Right lobe of liver (tissue), 4 donors: ENCODE measurements at regions not wholly inside any gene's neighbourhood (a gene's known extent, or its start where the extent isn't known, plus 50 kb on each side); places are given as distances from the start of the nearest gene placed in this dataset.
"Not testable (repeated sequence)": the region's sequence is repeated elsewhere in the genome, so short reads cannot be mapped to it uniquely, and the experiment has no call there.

Experiments
- CTCF ChIP-seq, 4 donors: fragments of 200-600 bp in 3 of 4; fragments of 450-650 bp in 1 of 4; IDR thresholded peaks; one replicate each; pipeline versions ENCODE4 v1.5.1 to v1.8.0; 2016 to 2022; ENCODE audit warnings: antibody characterized with exemption in 4 of 4, mild to moderate bottlenecking in 2 of 4
- POLR2A ChIP-seq: fragments of 450-650 bp; IDR thresholded peaks from one replicate; pipeline ENCODE4 v1.6.1; 2017; ENCODE audit warnings: antibody characterized with exemption, mild to moderate bottlenecking
- donor health status: DM: no; HTN: no; CAD: no.
- donor health status: DM: no; HTN: no; CAD: no.
- donor health status: DM: no; HTN: yes; CAD: no.

DNA sequence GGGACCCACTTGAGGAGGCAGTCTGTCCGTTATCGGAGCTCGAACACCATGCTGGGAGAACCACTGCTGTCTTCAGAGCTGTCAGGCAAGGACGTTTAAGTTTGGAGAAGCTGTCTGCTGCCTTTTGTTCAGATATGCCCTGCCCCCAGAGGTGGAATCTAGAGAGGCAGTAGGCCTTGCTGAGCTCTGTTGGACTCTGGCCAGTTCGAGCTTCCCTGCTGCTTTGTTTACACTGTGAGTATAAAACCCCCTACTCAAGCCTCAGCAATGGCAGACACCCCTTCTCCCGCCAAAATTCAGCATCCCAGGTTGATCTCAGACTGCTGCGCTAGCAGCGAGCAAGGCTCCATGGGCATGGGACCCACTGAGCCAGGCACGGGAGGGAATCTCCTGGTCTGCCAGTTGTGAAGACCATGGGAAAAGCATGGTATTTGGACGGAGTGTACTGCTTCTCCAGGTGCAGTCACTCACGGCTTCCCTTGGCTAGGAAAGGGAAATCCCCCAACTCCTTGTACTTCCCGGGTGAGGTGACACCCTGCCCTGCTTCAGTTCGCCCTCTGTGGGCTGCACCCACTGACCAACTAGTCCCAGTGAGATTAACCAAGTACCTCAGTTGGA, 134.5 kb upstream of the RBMS1 start:
- not testable (repeated sequence) for TF ChIP-seq CTCF (IDR thresholded peaks at IDR 0.05); POLR2A
